ENCODE measurements at regions not wholly inside any gene's neighbourhood (a gene's known extent, or its start where the extent isn't known, plus 50 kb on each side); places are given as distances from the start of the nearest gene placed in this dataset.
"Not testable (repeated sequence)": the region's sequence is repeated elsewhere in the genome, so short reads cannot be mapped to it uniquely, and the experiment has no call there.

- TF ChIP-seq CTCF (IDR thresholded peaks at IDR 0.05; ENCODE audit: low read depth, low read length), result no peak
- H3K4me3 ChIP-seq (ENCODE audit: low read depth, low read length), result no peak overlapping the region
- in situ Hi-C loops (cut with HindIII; ENCODE audit: low sequenced_read_pairs), result no loop called here
- no peak for DNase-seq (ENCODE audit: low read depth, low spot score)
Measured at GRCh38 chr7:145474009-145474686, 638.3 kb upstream of the TPK1 start.

- TF ChIP-seq CTCF (IDR thresholded peaks at IDR 0.05; ENCODE audit: low read depth, low read length), result no peak
- DNase-seq (ENCODE audit: low read depth, low spot score), result no peak
- in situ Hi-C loops (cut with HindIII; ENCODE audit: low sequenced_read_pairs), result no loop called here
- no peak overlapping the region for H3K4me3 ChIP-seq (ENCODE audit: low read depth, low read length)
Measured at GRCh38 chr7:145471883-145472282, 636.0 kb upstream of the TPK1 start.

GRCh38 chr7:145464287-145464686 is 628.4 kb upstream of the TPK1 start:
- in situ Hi-C loops (cut with HindIII; ENCODE audit: low sequenced_read_pairs), result no loop called here
- TF ChIP-seq CTCF (IDR thresholded peaks at IDR 0.05; ENCODE audit: low read depth, low read length), result no peak
- DNase-seq (ENCODE audit: low read depth, low spot score), result no peak
- H3K4me3 ChIP-seq (ENCODE audit: low read depth, low read length), result no peak overlapping the region

GRCh38 chr7:145462463-145462862 is 626.6 kb upstream of the TPK1 start:
- H3K4me3 ChIP-seq (ENCODE audit: low read depth, low read length), result no peak overlapping the region
- TF ChIP-seq CTCF (IDR thresholded peaks at IDR 0.05; ENCODE audit: low read depth, low read length), result no peak
- in situ Hi-C loops (cut with HindIII; ENCODE audit: low sequenced_read_pairs), result no loop called here

GRCh38 chr7:145434811-145435210 is 599.0 kb upstream of the TPK1 start:
- in situ Hi-C loops (cut with HindIII; ENCODE audit: low sequenced_read_pairs), result no loop called here
- no peak for DNase-seq (ENCODE audit: low read depth, low spot score)
- H3K4me3 ChIP-seq (ENCODE audit: low read depth, low read length), result no peak overlapping the region
- no peak for TF ChIP-seq CTCF (IDR thresholded peaks at IDR 0.05; ENCODE audit: low read depth, low read length)

More at GRCh38 chr7:145462463-145462862, 626.6 kb upstream of the TPK1 start:
- no peak for DNase-seq (ENCODE audit: low read depth, low spot score)

GRCh38 chr7:145431834-145432233 is 596.0 kb upstream of the TPK1 start:
- in situ Hi-C loops (cut with HindIII; ENCODE audit: low sequenced_read_pairs), result no loop called here
- H3K4me3 ChIP-seq (ENCODE audit: low read depth, low read length), result no peak overlapping the region
- DNase-seq (ENCODE audit: low read depth, low spot score), result no peak
- no peak for TF ChIP-seq CTCF (IDR thresholded peaks at IDR 0.05; ENCODE audit: low read depth, low read length)

- H3K4me3 ChIP-seq (ENCODE audit: low read depth, low read length); in situ Hi-C loops (cut with HindIII; ENCODE audit: low sequenced_read_pairs); DNase-seq (ENCODE audit: low read depth, low spot score): not testable (repeated sequence)
Measured at GRCh38 chr7:145418481-145418880, 582.6 kb upstream of the TPK1 start.
